ENCODE measurements at regions not wholly inside any gene's neighbourhood (a gene's known extent, or its start where the extent isn't known, plus 50 kb on each side); places are given as distances from the start of the nearest gene placed in this dataset.
"Not testable (repeated sequence)": the region's sequence is repeated elsewhere in the genome, so short reads cannot be mapped to it uniquely, and the experiment has no call there.

DNA sequence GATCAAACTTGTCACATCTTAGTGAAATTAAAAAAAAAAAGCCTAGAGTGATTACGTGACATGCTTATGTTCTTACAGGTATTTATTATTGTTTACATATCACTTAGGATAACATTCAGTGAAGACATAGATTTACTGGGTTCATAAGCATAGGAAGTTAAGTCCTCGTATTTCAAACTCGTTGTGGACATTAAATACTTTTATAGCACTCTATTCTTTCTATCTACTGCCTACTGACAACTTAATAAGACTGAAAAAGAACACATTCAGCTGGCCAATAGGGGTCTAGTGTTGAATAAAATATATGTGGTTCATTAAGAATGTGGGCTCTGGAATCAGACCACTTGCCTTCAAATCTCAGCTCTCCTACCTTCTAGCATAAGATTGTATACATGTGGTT is 1927.4 kb downstream of the PCDH9 start:
- no peaks in the 10 kb centered on the region for H3K36me3 ChIP-seq (ENCODE audit: insufficient read depth, low read length)
- no peak overlapping the region for H2AFZ ChIP-seq (ENCODE audit: low read length, unreplicated experiment)
- H3K4me3 ChIP-seq (ENCODE audit: low read depth, low read length), result no peak overlapping the region
- no peaks in the 10 kb centered on the region for H3K79me2 ChIP-seq (ENCODE audit: control insufficient read depth, insufficient read depth, low read length, unreplicated experiment)
- H3K27me3 ChIP-seq (ENCODE audit: insufficient read depth, low read length), result no peaks in the 10 kb centered on the region
- H3K27ac ChIP-seq (ENCODE audit: low read depth, low read length), result no peak overlapping the region
- H3K4me1 ChIP-seq (ENCODE audit: control insufficient read depth, insufficient read depth, low read length, unreplicated experiment), result no peaks in the 10 kb centered on the region

DNA sequence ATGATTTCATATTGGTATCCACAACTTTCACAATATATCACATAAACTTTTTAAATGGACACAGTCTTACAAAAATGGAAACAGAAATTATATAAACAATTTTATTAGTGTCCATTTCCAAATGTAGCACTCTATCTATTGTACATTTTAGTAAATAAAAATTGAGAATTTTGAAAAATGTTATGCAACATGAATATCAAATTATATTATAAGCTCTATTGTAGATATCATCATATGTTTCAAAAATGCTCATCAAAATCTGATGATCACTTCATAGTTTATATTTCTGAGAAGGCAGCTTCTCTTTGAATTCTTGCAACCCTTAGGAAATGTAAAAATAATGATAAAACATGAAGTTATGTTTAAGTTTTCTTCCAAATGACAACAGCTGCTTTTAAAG is 1928.6 kb downstream of the PCDH9 start:
- Histone ChIP-seq H3K27ac (ENCODE audit: low read depth, low read length) (no peak overlapping the region), H3K79me2 (ENCODE audit: control insufficient read depth, insufficient read depth, low read length, unreplicated experiment) (no peaks in the 10 kb centered on the region), H2AFZ (ENCODE audit: low read length, unreplicated experiment) (no peak overlapping the region), H3K36me3 (ENCODE audit: insufficient read depth, low read length) (no peaks in the 10 kb centered on the region), H3K4me3 (ENCODE audit: low read depth, low read length) (no peak overlapping the region), H3K27me3 (ENCODE audit: insufficient read depth, low read length) (no peaks in the 10 kb centered on the region), H3K4me1 (ENCODE audit: control insufficient read depth, insufficient read depth, low read length, unreplicated experiment) (no peaks in the 10 kb centered on the region)

DNA sequence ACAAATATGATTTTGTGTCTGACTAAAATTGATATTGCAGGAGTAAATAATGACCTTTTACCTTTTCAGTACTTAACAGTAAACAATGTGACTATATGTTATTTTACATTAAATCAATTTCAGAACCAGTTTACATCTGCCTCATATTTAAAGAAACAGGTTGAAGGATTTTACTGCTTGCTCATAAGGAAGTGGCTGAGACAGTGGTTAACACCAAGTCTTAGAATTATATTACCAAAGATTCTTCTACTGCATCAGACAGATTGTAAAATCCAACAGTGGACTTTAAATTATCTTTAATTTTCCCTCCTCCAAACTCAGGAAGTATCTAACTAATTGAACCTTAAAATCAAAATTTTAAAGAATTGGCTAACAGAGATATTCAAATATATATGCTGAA is 1929.9 kb downstream of the PCDH9 start:
- H3K4me1 ChIP-seq (ENCODE audit: control insufficient read depth, insufficient read depth, low read length, unreplicated experiment), result no peaks in the 10 kb centered on the region
- H2AFZ ChIP-seq (ENCODE audit: low read length, unreplicated experiment), result no peak overlapping the region
- H3K27ac ChIP-seq (ENCODE audit: low read depth, low read length), result no peak overlapping the region
- H3K79me2 ChIP-seq (ENCODE audit: control insufficient read depth, insufficient read depth, low read length, unreplicated experiment), result no peaks in the 10 kb centered on the region
- no peaks in the 10 kb centered on the region for H3K27me3 ChIP-seq (ENCODE audit: insufficient read depth, low read length)
- H3K4me3 ChIP-seq (ENCODE audit: low read depth, low read length), result no peak overlapping the region
- H3K36me3 ChIP-seq (ENCODE audit: insufficient read depth, low read length), result no peaks in the 10 kb centered on the region

DNA sequence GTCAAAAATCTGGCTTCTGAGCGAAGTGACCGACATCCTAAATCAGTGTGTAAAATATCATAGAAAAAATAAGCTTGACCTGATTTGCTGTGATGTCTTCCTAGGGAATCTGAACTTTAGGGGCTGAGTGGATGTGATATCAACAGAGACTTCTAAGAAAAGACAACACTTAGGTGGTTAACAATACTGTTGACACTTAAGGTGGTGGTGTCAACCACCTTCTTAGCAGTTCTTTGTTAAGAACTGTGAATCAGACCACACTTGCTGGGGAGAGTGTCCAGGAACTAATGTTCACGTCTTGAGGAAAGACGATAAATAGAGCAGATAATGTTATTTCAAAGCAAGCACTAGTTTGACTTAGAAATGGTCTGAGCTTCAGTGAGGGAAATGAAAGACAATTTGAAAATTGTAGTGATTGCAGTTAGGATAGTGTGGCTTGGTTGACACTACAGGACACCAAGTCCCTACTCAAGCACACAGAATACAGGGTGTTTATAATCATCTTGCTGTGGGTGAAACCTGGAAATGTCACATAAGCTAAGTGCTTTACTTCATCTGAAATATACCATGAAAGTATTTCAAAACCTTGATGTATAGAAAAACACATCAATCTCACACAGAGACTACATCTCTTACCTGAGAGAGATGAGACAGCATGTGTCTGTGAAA is 1936.5 kb downstream of the PCDH9 start:
- Histone ChIP-seq H3K4me3 (ENCODE audit: low read depth, low read length) (no peak overlapping the region), H3K27ac (ENCODE audit: low read depth, low read length) (no peak overlapping the region), H2AFZ (ENCODE audit: low read length, unreplicated experiment) (no peak overlapping the region), H3K79me2 (ENCODE audit: control insufficient read depth, insufficient read depth, low read length, unreplicated experiment) (no peaks in the 10 kb centered on the region), H3K4me1 (ENCODE audit: control insufficient read depth, insufficient read depth, low read length, unreplicated experiment) (no peaks in the 10 kb centered on the region), H3K27me3 (ENCODE audit: insufficient read depth, low read length) (no peaks in the 10 kb centered on the region), H3K36me3 (ENCODE audit: insufficient read depth, low read length) (no peaks in the 10 kb centered on the region)

DNA sequence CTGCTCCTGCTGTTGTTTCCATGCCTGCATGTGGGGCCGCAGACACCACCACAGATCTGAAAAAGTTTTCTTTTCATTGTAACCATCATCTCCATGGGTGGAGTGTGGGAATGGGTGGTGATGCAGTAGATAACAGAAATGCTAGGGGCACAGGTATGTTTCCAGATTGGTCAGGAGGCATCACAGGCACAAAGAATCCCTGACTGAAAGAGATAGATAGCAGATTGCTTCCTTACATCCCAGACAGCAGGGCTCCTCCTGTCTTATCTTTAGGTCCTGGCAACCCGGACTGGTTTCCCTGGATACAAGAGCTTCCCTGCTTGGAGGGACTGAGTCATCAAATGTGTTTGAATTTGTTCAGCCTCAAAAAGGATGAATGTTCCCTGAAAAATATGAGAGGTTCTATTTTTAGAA is 1937.6 kb downstream of the PCDH9 start:
- H3K4me3 ChIP-seq (ENCODE audit: low read depth, low read length), result no peak overlapping the region
- no peaks in the 10 kb centered on the region for H3K79me2 ChIP-seq (ENCODE audit: control insufficient read depth, insufficient read depth, low read length, unreplicated experiment)
- H3K27ac ChIP-seq (ENCODE audit: low read depth, low read length), result no peak overlapping the region
- no peak overlapping the region for H2AFZ ChIP-seq (ENCODE audit: low read length, unreplicated experiment)
- no peaks in the 10 kb centered on the region for H3K4me1 ChIP-seq (ENCODE audit: control insufficient read depth, insufficient read depth, low read length, unreplicated experiment)
- H3K27me3 ChIP-seq (ENCODE audit: insufficient read depth, low read length), result no peaks in the 10 kb centered on the region
- no peaks in the 10 kb centered on the region for H3K36me3 ChIP-seq (ENCODE audit: insufficient read depth, low read length)

DNA sequence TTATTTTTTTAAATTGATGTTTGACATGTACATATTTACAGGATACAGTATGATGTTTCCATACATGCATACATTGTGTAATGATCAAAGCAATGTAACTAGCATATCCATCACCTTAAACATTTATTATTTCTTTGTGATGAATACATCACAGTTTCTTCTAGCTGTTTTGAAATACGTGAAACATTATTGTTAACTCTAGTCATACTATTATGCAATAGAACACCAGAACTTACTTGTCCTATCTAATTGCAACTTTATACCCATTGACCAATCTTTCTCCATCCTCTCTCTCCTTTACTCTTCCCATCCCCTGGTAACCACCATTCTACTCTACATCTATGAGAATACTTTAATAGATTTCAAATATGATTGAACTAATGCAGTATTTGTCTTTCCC is 1942.7 kb downstream of the PCDH9 start:
- H3K36me3 ChIP-seq (ENCODE audit: insufficient read depth, low read length), result no peaks in the 10 kb centered on the region
- no peak overlapping the region for H2AFZ ChIP-seq (ENCODE audit: low read length, unreplicated experiment)
- no peak overlapping the region for H3K27ac ChIP-seq (ENCODE audit: low read depth, low read length)
- H3K4me1 ChIP-seq (ENCODE audit: control insufficient read depth, insufficient read depth, low read length, unreplicated experiment), result no peaks in the 10 kb centered on the region
- H3K4me3 ChIP-seq (ENCODE audit: low read depth, low read length), result no peak overlapping the region
- H3K79me2 ChIP-seq (ENCODE audit: control insufficient read depth, insufficient read depth, low read length, unreplicated experiment), result no peaks in the 10 kb centered on the region
- H3K27me3 ChIP-seq (ENCODE audit: insufficient read depth, low read length), result no peaks in the 10 kb centered on the region

DNA sequence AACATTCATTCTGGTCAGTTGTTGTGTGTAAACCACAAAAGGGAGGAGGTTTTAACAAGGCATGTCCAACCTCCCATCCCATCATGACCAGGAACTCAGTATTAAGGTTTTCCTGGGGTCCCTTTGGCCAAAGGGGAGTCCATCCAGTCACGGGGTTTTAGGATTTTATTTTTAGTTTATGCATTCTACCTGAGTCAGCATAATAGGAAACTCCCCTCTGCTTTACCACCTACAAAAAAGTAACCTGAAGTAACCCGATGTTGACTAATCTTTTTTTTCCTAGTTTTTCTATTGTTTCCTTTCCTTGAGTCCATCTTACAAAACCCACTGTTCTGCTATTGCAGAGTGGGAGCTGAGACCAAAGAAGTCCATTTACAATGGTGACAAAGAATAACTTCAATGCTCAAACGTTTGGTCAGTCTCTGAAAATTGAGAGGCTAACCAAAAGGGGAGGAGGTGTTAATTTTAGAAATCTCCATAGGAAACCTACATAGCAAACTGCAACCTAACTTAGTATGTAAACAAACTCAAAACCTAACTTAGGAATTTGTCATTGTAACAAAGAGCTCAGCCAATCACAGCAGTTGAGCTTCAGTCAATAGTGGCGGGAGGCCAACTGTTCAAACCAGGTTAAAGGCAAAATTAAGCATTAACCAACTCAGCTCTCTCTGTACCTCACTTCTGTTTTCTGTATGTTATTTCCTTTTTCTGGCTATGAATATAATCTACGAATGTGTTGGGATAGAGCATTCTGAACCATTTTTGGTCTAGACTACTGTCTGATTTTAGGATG is 1954.1 kb downstream of the PCDH9 start:
- Histone ChIP-seq H3K4me3 (ENCODE audit: low read depth, low read length) (no peak overlapping the region), H3K27me3 (ENCODE audit: insufficient read depth, low read length) (no peaks in the 10 kb centered on the region), H3K36me3 (ENCODE audit: insufficient read depth, low read length) (no peaks in the 10 kb centered on the region; the same call in 1 of the 2 replicates), H3K27ac (ENCODE audit: low read depth, low read length) (no peak overlapping the region), H2AFZ (ENCODE audit: low read length, unreplicated experiment) (no peak overlapping the region), H3K4me1 (ENCODE audit: control insufficient read depth, insufficient read depth, low read length, unreplicated experiment) (no peaks in the 10 kb centered on the region), H3K79me2 (ENCODE audit: control insufficient read depth, insufficient read depth, low read length, unreplicated experiment) (no peaks in the 10 kb centered on the region)

DNA sequence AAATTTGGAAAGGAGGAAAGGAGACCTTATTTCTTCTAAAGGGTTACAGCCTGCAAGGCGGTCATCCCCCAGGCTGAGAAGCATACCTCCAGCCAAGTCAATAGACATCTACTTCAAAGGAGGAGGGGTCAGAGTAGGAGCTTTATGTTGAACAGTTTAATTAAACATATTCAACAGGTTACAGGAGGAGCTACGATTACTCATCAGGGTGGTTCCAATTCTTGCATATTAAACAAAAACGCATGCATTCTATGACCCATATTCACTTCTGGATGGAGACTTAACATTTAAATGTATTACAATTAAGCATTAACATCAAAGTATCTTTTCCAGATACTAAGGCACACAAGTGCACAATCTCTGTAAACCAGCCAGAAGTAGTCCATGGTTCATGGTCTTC is 1955.0 kb downstream of the PCDH9 start:
- H3K79me2 ChIP-seq (ENCODE audit: control insufficient read depth, insufficient read depth, low read length, unreplicated experiment), result no peaks in the 10 kb centered on the region
- H3K27ac ChIP-seq (ENCODE audit: low read depth, low read length), result no peak overlapping the region
- no peaks in the 10 kb centered on the region; the same call in 1 of the 2 replicates for H3K36me3 ChIP-seq (ENCODE audit: insufficient read depth, low read length)
- H2AFZ ChIP-seq (ENCODE audit: low read length, unreplicated experiment), result no peak overlapping the region
- H3K27me3 ChIP-seq (ENCODE audit: insufficient read depth, low read length), result no peaks in the 10 kb centered on the region
- no peak overlapping the region for H3K4me3 ChIP-seq (ENCODE audit: low read depth, low read length)
- no peaks in the 10 kb centered on the region for H3K4me1 ChIP-seq (ENCODE audit: control insufficient read depth, insufficient read depth, low read length, unreplicated experiment)

DNA sequence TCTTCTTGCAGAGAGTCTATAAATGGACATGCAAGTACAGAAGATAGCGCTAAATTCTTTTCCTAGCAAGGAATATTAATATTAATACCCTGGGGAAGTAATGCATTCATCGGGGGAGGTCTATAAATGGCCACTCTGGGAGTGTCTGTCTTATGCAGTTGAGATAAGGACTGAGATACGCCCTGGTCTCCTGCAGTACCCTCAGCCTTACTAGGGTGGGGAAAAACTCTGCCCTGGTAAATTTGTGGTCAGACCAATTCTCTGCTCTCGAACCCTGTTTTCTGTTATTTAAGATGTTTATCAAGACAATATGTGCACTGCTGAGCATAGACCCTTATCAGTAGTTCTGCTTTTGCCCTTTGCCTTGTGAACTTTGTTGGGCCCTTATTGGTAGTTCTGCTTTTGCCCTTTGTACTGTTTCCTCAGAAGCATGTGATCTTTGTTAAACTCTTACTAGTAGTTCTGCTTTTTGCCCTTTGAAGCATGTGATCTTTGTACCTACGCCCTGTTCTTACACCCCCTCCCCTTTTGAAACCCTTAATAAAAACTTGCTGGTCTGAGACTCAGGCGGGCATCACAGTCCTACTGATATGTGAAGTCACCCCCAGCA is 1956.2 kb downstream of the PCDH9 start:
- not testable (repeated sequence) for H2AFZ ChIP-seq (ENCODE audit: low read length, unreplicated experiment); H3K27ac ChIP-seq (ENCODE audit: low read depth, low read length); H3K36me3 ChIP-seq (ENCODE audit: insufficient read depth, low read length); H3K4me1 ChIP-seq (ENCODE audit: control insufficient read depth, insufficient read depth, low read length, unreplicated experiment); H3K27me3 ChIP-seq (ENCODE audit: insufficient read depth, low read length); H3K4me3 ChIP-seq (ENCODE audit: low read depth, low read length); H3K79me2 ChIP-seq (ENCODE audit: control insufficient read depth, insufficient read depth, low read length, unreplicated experiment)

DNA sequence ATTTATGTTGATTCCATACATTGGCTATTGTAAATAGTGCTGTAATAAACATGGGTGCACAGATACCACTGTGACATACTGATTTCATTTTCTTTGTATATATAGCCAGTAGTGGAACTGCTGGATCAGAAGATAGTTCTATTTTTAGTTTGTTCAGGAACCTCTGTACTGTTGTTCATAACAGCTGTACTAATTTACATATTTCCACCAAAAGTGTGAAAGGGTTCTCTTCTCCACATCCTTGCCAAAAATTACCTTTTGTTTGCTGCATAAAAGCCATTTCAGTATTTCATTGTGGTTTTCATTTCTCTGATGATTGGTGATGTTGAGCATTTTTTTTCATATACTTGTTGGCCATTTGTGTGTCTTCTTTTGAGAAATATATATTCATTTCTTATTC is 1962.1 kb downstream of the PCDH9 start:
- H2AFZ ChIP-seq (ENCODE audit: low read length, unreplicated experiment), result no peak overlapping the region
- H3K4me1 ChIP-seq (ENCODE audit: control insufficient read depth, insufficient read depth, low read length, unreplicated experiment), result no peaks in the 10 kb centered on the region
- no peak overlapping the region for H3K27ac ChIP-seq (ENCODE audit: low read depth, low read length)
- H3K36me3 ChIP-seq (ENCODE audit: insufficient read depth, low read length), result no peaks in the 10 kb centered on the region
- no peak overlapping the region for H3K4me3 ChIP-seq (ENCODE audit: low read depth, low read length)
- no peaks in the 10 kb centered on the region for H3K27me3 ChIP-seq (ENCODE audit: insufficient read depth, low read length)
- no peaks in the 10 kb centered on the region for H3K79me2 ChIP-seq (ENCODE audit: control insufficient read depth, insufficient read depth, low read length, unreplicated experiment)

DNA sequence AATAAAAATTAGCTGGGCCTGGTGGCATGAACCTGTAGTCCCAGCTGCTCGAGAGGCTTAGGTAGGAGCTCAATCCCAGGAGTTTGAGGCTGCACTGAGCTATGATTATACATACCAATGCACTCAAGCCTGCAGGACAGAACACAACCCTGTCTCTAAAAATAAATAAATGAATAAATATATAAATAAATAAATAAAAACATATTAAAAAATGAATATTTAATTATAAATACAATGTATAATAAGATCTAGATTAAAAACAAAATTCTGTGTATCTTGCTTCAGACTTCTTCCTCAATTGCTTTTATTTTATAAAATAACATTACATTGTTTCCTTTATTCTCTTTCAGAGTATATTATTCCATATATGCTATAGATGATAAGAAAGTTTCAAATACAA is 1964.1 kb downstream of the PCDH9 start:
- Histone ChIP-seq H3K27ac (ENCODE audit: low read depth, low read length) (no peak overlapping the region), H2AFZ (ENCODE audit: low read length, unreplicated experiment) (no peak overlapping the region), H3K79me2 (ENCODE audit: control insufficient read depth, insufficient read depth, low read length, unreplicated experiment) (no peaks in the 10 kb centered on the region), H3K27me3 (ENCODE audit: insufficient read depth, low read length) (no peaks in the 10 kb centered on the region), H3K4me1 (ENCODE audit: control insufficient read depth, insufficient read depth, low read length, unreplicated experiment) (no peaks in the 10 kb centered on the region), H3K4me3 (ENCODE audit: low read depth, low read length) (no peak overlapping the region), H3K36me3 (ENCODE audit: insufficient read depth, low read length) (no peaks in the 10 kb centered on the region)

All from ACC112 (cell line).